Fibroblast of lung (primary cell): ENCODE measurements at regions not wholly inside any gene's neighbourhood (a gene's known extent, or its start where the extent isn't known, plus 50 kb on each side); places are given as distances from the start of the nearest gene placed in this dataset.

Source experiments
- EZH2 ChIP-seq: IDR thresholded peaks from 2 replicates; pipeline ENCODE4 v1.5.1; 2012; ENCODE audit warnings: low read length, control low read depth, mild to moderate bottlenecking; ENCODE audit errors: missing control alignments
- TF ChIP-seq, protein P1 (sequence below), 2 donors: IDR thresholded peaks in 1 of 2; conservative IDR thresholded peaks in 1 of 2; 1 replicate in 1 of 2; 2 replicates in 1 of 2; pipeline ENCODE4 v1.5.1; 2011 to 2012; ENCODE audit warnings: low read length in 2 of 2, control low read depth in 1 of 2, inconsistent platforms in 1 of 2, low read depth in 1 of 2, mild to moderate bottlenecking in 1 of 2

DNA sequence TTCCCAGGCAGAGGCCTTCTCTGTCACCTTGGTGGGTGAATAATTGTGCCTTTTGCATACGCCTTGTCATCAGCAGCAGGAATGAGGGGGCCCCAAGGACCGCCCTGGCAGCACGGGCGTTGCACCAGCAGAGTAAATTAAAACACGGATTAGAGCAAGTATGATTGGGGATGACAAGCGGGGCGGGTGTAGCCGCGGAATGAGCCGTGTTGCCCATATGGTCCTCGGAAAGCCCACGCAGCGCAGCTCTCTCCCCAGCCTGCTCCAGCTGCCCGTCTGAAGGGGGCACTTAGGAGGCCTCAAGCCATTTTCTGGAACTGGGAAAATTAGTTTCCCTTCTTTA is 299.4 kb upstream of the IRX3 start:
- TF ChIP-seq, protein P1, sequence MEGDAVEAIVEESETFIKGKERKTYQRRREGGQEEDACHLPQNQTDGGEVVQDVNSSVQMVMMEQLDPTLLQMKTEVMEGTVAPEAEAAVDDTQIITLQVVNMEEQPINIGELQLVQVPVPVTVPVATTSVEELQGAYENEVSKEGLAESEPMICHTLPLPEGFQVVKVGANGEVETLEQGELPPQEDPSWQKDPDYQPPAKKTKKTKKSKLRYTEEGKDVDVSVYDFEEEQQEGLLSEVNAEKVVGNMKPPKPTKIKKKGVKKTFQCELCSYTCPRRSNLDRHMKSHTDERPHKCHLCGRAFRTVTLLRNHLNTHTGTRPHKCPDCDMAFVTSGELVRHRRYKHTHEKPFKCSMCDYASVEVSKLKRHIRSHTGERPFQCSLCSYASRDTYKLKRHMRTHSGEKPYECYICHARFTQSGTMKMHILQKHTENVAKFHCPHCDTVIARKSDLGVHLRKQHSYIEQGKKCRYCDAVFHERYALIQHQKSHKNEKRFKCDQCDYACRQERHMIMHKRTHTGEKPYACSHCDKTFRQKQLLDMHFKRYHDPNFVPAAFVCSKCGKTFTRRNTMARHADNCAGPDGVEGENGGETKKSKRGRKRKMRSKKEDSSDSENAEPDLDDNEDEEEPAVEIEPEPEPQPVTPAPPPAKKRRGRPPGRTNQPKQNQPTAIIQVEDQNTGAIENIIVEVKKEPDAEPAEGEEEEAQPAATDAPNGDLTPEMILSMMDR (conservative IDR thresholded peaks at IDR 0.05 in 1 of 2, IDR thresholded peaks at IDR 0.05 in 1 of 2; ENCODE audit: low read depth in 1 of 2, low read length in 2 of 2): no peak
- no peak for TF ChIP-seq EZH2
